K562 (cell line): ENCODE measurements at regions not wholly inside any gene's neighbourhood (a gene's known extent, or its start where the extent isn't known, plus 50 kb on each side); places are given as distances from the start of the nearest gene placed in this dataset.

Experiments used
- CTCF ChIP-seq, 3 experiments: IDR thresholded peaks in 2 of 3; conservative IDR thresholded peaks in 1 of 3; 2 replicates each; pipeline ENCODE4 v1.5.1; 2011 to 2012; ENCODE audit warnings: low read length in 3 of 3, mild to moderate bottlenecking in 3 of 3, control low read depth in 2 of 3, improper control_type of control experiment in 1 of 3, inconsistent platforms in 1 of 3, low read depth in 1 of 3, mixed read lengths in 1 of 3, moderate library complexity in 1 of 3; ENCODE audit not compliant: insufficient read depth in 2 of 3
- MXI1 ChIP-seq: IDR thresholded peaks from 2 replicates; pipeline ENCODE4 v1.6.1; 2011; ENCODE audit warnings: low read depth, mild to moderate bottlenecking, improper control_type of control experiment, low read length
- OTX1 ChIP-seq: fragments of 450-650 bp; formaldehyde crosslinking; IDR thresholded peaks from 2 replicates; pipeline ENCODE4 v1.4.0; 2022; ENCODE audit warnings: mild to moderate bottlenecking
- SLC30A9 ChIP-seq: fragments of 250-450 bp; sonication (Bioruptor Pico); IDR thresholded peaks from 2 replicates; pipeline ENCODE4 v1.8.0; 2022; ENCODE audit warnings: mild to moderate bottlenecking, moderate library complexity
- ZNF212 ChIP-seq: fragments of 450-650 bp; formaldehyde crosslinking; IDR thresholded peaks from 2 replicates; pipeline ENCODE4 v1.4.0; 2020; ENCODE audit warnings: mild to moderate bottlenecking
- TF ChIP-seq, protein P1 (sequence below): fragments of 250-450 bp; sonication (Bioruptor Pico); IDR thresholded peaks from 2 replicates; pipeline ENCODE4 v1.5.1; 2021; ENCODE audit warnings: mild to moderate bottlenecking
- TF ChIP-seq, protein P2 (sequence below), 2 experiments: fragments of 450-650 bp in 1 of 2; IDR thresholded peaks; 2 replicates each; pipeline ENCODE4 v1.6.1; 2011 to 2017; ENCODE audit warnings: low read depth in 2 of 2, antibody characterized with exemption in 1 of 2, borderline replicate concordance in 1 of 2, low read length in 1 of 2, mild to moderate bottlenecking in 1 of 2, mixed read lengths in 1 of 2; ENCODE audit not compliant: control insufficient read depth in 1 of 2
- TF ChIP-seq, protein P3 (sequence below): sonication (generic); formaldehyde crosslinking; IDR thresholded peaks from 2 replicates; pipeline ENCODE4 v1.9.0; 2022; ENCODE audit warnings: mild to moderate bottlenecking, missing genetic modification reagents

- no peak for TF ChIP-seq SLC30A9 (CRISPR knock-in tag)
- TF ChIP-seq CTCF (IDR thresholded peaks at IDR 0.05 in 2 of 3, conservative IDR thresholded peaks at IDR 0.05 in 1 of 3; ENCODE audit: insufficient read depth in 2 of 3, low read depth in 1 of 3, low read length in 3 of 3): no peak
- TF ChIP-seq, protein P1, sequence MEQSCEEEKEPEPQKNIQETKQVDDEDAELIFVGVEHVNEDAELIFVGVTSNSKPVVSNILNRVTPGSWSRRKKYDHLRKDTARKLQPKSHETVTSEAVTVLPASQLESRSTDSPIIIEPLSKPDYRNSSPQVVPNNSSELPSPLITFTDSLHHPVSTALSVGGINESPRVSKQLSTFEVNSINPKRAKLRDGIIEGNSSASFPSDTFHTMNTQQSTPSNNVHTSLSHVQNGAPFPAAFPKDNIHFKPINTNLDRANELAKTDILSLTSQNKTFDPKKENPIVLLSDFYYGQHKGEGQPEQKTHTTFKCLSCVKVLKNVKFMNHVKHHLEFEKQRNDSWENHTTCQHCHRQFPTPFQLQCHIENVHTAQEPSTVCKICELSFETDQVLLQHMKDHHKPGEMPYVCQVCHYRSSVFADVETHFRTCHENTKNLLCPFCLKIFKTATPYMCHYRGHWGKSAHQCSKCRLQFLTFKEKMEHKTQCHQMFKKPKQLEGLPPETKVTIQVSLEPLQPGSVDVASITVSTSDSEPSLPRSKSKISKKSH (CRISPR knock-in tag): no peak
- TF ChIP-seq, protein P2, sequence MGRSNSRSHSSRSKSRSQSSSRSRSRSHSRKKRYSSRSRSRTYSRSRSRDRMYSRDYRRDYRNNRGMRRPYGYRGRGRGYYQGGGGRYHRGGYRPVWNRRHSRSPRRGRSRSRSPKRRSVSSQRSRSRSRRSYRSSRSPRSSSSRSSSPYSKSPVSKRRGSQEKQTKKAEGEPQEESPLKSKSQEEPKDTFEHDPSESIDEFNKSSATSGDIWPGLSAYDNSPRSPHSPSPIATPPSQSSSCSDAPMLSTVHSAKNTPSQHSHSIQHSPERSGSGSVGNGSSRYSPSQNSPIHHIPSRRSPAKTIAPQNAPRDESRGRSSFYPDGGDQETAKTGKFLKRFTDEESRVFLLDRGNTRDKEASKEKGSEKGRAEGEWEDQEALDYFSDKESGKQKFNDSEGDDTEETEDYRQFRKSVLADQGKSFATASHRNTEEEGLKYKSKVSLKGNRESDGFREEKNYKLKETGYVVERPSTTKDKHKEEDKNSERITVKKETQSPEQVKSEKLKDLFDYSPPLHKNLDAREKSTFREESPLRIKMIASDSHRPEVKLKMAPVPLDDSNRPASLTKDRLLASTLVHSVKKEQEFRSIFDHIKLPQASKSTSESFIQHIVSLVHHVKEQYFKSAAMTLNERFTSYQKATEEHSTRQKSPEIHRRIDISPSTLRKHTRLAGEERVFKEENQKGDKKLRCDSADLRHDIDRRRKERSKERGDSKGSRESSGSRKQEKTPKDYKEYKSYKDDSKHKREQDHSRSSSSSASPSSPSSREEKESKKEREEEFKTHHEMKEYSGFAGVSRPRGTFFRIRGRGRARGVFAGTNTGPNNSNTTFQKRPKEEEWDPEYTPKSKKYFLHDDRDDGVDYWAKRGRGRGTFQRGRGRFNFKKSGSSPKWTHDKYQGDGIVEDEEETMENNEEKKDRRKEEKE (IDR thresholded peaks at IDR 0.05; ENCODE audit: borderline replicate concordance in 1 of 2, control insufficient read depth in 1 of 2, low read depth in 2 of 2, low read length in 1 of 2): no peak
- TF ChIP-seq OTX1 (CRISPR knock-in tag): no peak
- TF ChIP-seq, protein P3, sequence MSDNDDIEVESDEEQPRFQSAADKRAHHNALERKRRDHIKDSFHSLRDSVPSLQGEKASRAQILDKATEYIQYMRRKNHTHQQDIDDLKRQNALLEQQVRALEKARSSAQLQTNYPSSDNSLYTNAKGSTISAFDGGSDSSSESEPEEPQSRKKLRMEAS (CRISPR knock-in tag): no peak
- no peak for TF ChIP-seq MXI1
- no peak for TF ChIP-seq ZNF212 (CRISPR knock-in tag)
Measured at GRCh38 chr4:19301527-19301926, 950.2 kb upstream of the SLIT2 start.
